ENCODE measurements at regions not wholly inside any gene's neighbourhood (a gene's known extent, or its start where the extent isn't known, plus 50 kb on each side); places are given as distances from the start of the nearest gene placed in this dataset.
A peak's percentile ranks its signal among the peaks of the same experiment; 100 is the strongest.

- Mint-ChIP-seq H3K4me1 (peaks cover 46% of the 10 kb centered on the region), H3K27ac (no peak overlapping the region), H3K9me3 (no peaks in the 10 kb centered on the region), H3K27me3 (ENCODE audit: low read depth) (peaks cover 32% of the 10 kb centered on the region), H3K36me3 (no peaks in the 10 kb centered on the region), H3K4me3 (peak overlapping the region; percentile 19; the same call in 1 of the 2 replicates)
- TF ChIP-seq ERG (CRISPR knock-in tag; IDR thresholded peaks at IDR 0.05) (no peak), ZNF512 (CRISPR knock-in tag; IDR thresholded peaks at IDR 0.05; ENCODE audit: borderline replicate concordance) (no peak), OVOL2 (CRISPR knock-in tag; IDR thresholded peaks at IDR 0.05; ENCODE audit: borderline replicate concordance) (no peak), MYBL2 (CRISPR knock-in tag; IDR thresholded peaks at IDR 0.05) (no peak), PRDM15 (CRISPR knock-in tag; IDR thresholded peaks at IDR 0.05) (no peak), SMAD4 (CRISPR knock-in tag; IDR thresholded peaks at IDR 0.05) (no peak), ZSCAN18 (CRISPR knock-in tag; IDR thresholded peaks at IDR 0.05) (no peak), NFATC4 (CRISPR knock-in tag; IDR thresholded peaks at IDR 0.05) (no peak), ATF1 (CRISPR knock-in tag; IDR thresholded peaks at IDR 0.05) (no peak), ATF6 (CRISPR knock-in tag; IDR thresholded peaks at IDR 0.05) (no peak), MXD4 (CRISPR knock-in tag; IDR thresholded peaks at IDR 0.05; ENCODE audit: borderline replicate concordance) (no peak)
- CTCF ChIA-PET: interaction anchor here (1.4 to 2.3 kb wide), 2 partner anchors 120 to 137 kb away, joined by 5 to 8 read pairs; no protein-coding TSS in a partner anchor
- no peak for DNase-seq (ENCODE audit: low spot score)
- POLR2A ChIA-PET: no interaction called here
- ATAC-seq: no peak
Observed at GRCh38 chr14:49999826-50000379, 107.0 kb downstream of the ARF6 start.

- H3K27ac Mint-ChIP-seq: peak overlapping the region; percentile 77; the same call in 1 of the 2 replicates
Observed at GRCh38 chr14:50000380-50001150, 107.7 kb downstream of the ARF6 start.

More at GRCh38 chr14:50000380-50001150, 107.7 kb downstream of the ARF6 start:
- DNase-seq (ENCODE audit: low spot score) (peak; percentile 25), ATAC-seq (peak; percentile 23)
- peaks cover 46% of the 10 kb centered on the region for H3K4me1 Mint-ChIP-seq
- no peaks in the 10 kb centered on the region for H3K36me3 Mint-ChIP-seq
- no peak overlapping the region; the same call in 1 of the 2 replicates for H3K4me3 Mint-ChIP-seq
- CTCF ChIA-PET: interaction anchor here (1.4 to 2.3 kb wide), 2 partner anchors 121 to 138 kb away, joined by 5 to 8 read pairs; no protein-coding TSS in a partner anchor
- H3K27me3 Mint-ChIP-seq (ENCODE audit: low read depth): peaks cover 34% of the 10 kb centered on the region
- POLR2A ChIA-PET: no interaction called here
- TF ChIP-seq ZNF423 (CRISPR knock-in tag; IDR thresholded peaks at IDR 0.05): peak; percentile 96
- no peak for TF ChIP-seq CREM (CRISPR knock-in tag; IDR thresholded peaks at IDR 0.05)
- H3K9me3 Mint-ChIP-seq: no peaks in the 10 kb centered on the region
